Glutamatergic neuron (in vitro differentiated cells): ENCODE measurements at regions not wholly inside any gene's neighbourhood (a gene's known extent, or its start where the extent isn't known, plus 50 kb on each side); places are given as distances from the start of the nearest gene placed in this dataset.

Experiments used
- DNase-seq: peaks from one replicate; pipeline ENCODE4 v3.0.0; 2022
- H3K27ac Mint-ChIP-seq: one replicate; pipeline ENCODE4 v1.8.0; 2020; ENCODE audit warnings: mild to moderate bottlenecking, mixed read lengths, inconsistent platforms; ENCODE audit not compliant: unreplicated experiment
- H3K27me3 Mint-ChIP-seq: one replicate; pipeline ENCODE4 v1.8.0; 2020; ENCODE audit warnings: mild to moderate bottlenecking, moderate library complexity, mixed read lengths, inconsistent platforms; ENCODE audit not compliant: unreplicated experiment
- H3K36me3 Mint-ChIP-seq: one replicate; pipeline ENCODE4 v1.8.0; 2020; ENCODE audit warnings: mild to moderate bottlenecking, mixed read lengths, inconsistent platforms; ENCODE audit not compliant: unreplicated experiment
- H3K4me1 Mint-ChIP-seq: one replicate; pipeline ENCODE4 v1.8.0; 2020; ENCODE audit warnings: mild to moderate bottlenecking, low read depth, mixed read lengths, inconsistent platforms; ENCODE audit not compliant: unreplicated experiment
- H3K4me3 Mint-ChIP-seq: one replicate; pipeline ENCODE4 v1.8.0; 2020; ENCODE audit warnings: mild to moderate bottlenecking, mixed read lengths, inconsistent platforms; ENCODE audit not compliant: unreplicated experiment
- H3K9me3 Mint-ChIP-seq: one replicate; pipeline ENCODE4 v1.8.0; 2020; ENCODE audit warnings: mild to moderate bottlenecking, moderate library complexity, mixed read lengths, inconsistent platforms; ENCODE audit not compliant: unreplicated experiment
- TF ChIP-seq, protein P1 (sequence below): fragments of 200-600 bp; sonication (generic); IDR thresholded peaks from one replicate; pipeline ENCODE4 v1.5.0; 2021; ENCODE audit not compliant: partially characterized antibody, unreplicated experiment

DNA sequence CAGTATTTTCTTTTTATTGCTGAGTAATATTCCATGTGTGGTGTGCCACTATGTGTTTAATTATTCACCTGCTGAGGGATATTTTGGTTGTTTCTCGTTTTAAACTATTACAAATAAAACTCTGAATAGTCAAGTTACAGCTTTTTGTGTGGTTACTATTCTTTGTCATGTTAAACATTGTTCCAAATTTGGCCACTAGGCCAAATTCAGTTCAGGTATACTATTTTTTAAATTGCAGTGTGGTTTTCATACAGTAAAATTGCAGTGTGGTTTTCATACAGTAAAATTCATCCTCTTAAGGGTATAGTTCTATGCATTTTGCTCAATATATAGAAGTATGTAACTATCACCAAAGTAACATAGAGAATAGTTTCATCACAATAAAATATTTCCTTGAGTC lies 97.4 kb upstream of the FAM3C start:
- no peak overlapping the region for H3K4me3 Mint-ChIP-seq

DNA sequence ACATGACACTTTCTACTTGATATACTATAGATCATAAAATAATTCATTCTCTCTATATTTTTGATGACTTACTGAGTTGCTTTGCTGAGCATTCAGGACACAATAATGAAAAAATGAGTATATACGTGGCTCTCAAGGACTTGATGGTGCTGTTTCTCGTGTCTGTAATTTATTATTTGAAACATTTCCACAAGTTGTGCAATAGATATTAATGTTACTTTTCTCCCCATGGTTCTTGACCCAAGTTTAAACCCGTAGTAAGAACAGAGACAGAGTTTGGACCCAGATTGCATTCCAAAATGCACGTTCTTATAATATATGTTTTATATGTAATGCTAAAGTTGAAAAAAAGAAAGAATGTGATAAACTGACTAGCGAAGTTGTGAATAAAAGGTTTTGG lies 94.2 kb upstream of the FAM3C start:
- H3K9me3 Mint-ChIP-seq: no peaks in the 10 kb centered on the region
- no peaks in the 10 kb centered on the region for H3K27me3 Mint-ChIP-seq
- TF ChIP-seq, protein P1, sequence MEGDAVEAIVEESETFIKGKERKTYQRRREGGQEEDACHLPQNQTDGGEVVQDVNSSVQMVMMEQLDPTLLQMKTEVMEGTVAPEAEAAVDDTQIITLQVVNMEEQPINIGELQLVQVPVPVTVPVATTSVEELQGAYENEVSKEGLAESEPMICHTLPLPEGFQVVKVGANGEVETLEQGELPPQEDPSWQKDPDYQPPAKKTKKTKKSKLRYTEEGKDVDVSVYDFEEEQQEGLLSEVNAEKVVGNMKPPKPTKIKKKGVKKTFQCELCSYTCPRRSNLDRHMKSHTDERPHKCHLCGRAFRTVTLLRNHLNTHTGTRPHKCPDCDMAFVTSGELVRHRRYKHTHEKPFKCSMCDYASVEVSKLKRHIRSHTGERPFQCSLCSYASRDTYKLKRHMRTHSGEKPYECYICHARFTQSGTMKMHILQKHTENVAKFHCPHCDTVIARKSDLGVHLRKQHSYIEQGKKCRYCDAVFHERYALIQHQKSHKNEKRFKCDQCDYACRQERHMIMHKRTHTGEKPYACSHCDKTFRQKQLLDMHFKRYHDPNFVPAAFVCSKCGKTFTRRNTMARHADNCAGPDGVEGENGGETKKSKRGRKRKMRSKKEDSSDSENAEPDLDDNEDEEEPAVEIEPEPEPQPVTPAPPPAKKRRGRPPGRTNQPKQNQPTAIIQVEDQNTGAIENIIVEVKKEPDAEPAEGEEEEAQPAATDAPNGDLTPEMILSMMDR: no peak
- H3K4me3 Mint-ChIP-seq: no peak overlapping the region
- H3K27ac Mint-ChIP-seq: no peak overlapping the region
- DNase-seq: no peak
- no peaks in the 10 kb centered on the region for H3K4me1 Mint-ChIP-seq
- H3K36me3 Mint-ChIP-seq: no peaks in the 10 kb centered on the region

More for the DNA sequence above, 97.4 kb upstream of the FAM3C start:
- DNase-seq: no peak
- H3K4me1 Mint-ChIP-seq: no peaks in the 10 kb centered on the region
- no peaks in the 10 kb centered on the region for H3K9me3 Mint-ChIP-seq
- H3K27me3 Mint-ChIP-seq: no peaks in the 10 kb centered on the region
- no peak overlapping the region for H3K27ac Mint-ChIP-seq
- TF ChIP-seq, protein P1: no peak
- no peaks in the 10 kb centered on the region for H3K36me3 Mint-ChIP-seq

DNA sequence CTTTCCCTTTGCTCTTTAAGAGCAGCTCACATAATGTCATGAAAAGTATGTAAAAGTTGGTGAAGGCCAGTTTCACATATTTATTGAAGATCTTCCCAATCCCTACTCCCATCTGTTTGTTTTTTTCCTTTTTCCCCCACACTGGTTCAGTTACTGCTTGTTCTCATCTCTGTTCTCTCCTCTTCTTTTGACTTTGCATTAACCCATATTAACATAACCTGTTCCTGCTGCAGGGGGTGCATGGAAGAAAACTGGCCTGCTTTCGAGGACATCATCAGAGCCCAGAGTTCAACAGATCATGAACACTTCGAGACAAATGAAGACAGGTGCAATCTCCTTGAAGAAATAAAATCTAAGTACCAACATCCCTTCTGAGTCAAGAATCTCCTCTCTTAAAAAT lies 93.3 kb upstream of the FAM3C start:
- Mint-ChIP-seq H3K4me3 (no peak overlapping the region), H3K27me3 (no peaks in the 10 kb centered on the region), H3K9me3 (no peaks in the 10 kb centered on the region), H3K27ac (no peak overlapping the region), H3K36me3 (no peaks in the 10 kb centered on the region), H3K4me1 (no peaks in the 10 kb centered on the region)
- DNase-seq: no peak
- TF ChIP-seq, protein P1: no peak

DNA sequence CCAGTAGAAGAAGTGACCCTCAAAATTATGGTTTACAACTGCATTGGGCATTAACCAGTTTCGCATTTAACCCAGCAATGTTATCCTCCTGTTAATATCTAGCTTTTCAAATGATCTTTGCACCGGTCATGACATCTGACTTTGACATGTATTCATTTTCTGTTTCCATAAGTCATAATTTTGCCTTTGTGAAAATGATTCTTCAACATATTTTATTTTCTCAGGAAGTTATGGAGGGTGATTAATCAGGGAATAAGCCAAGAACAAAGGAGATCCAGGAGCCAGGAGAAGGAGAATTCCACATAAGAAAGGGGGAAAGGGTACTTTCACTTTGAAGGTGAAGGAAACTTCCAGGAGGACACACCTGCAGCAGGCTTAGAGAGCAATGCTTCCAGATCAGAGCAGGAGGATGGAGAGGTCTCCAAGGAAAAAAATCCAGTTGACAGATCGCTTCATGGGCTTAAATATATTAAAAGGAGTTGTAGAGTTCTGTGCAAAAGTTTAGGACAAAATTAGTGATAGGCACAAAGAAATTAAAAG lies 92.1 kb upstream of the FAM3C start:
- DNase-seq: no peak
- TF ChIP-seq, protein P1: no peak
- no peak overlapping the region for H3K4me3 Mint-ChIP-seq
- H3K4me1 Mint-ChIP-seq: no peaks in the 10 kb centered on the region
- H3K9me3 Mint-ChIP-seq: no peaks in the 10 kb centered on the region
- H3K27me3 Mint-ChIP-seq: no peaks in the 10 kb centered on the region
- H3K27ac Mint-ChIP-seq: no peak overlapping the region
- no peaks in the 10 kb centered on the region for H3K36me3 Mint-ChIP-seq

DNA sequence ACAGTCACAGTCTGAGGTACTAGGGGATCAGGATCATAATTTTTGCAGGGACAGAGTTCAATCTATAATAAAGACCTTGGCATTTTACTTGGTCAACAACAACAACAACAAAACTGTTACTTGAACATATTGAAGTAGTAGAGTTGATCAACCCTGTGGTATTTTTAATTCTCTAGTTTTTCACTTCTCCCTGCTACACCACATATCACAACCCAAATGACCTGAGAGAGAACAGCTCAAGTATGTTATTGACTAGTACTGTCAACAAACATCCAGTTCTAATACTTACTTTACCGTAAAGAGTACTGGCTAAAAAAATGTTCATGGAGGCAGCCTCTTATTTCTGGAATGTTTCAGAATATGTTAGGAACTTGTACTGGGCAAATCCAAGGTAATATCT lies 90.5 kb upstream of the FAM3C start:
- H3K27ac Mint-ChIP-seq: no peak overlapping the region
- H3K4me1 Mint-ChIP-seq: no peaks in the 10 kb centered on the region
- no peaks in the 10 kb centered on the region for H3K9me3 Mint-ChIP-seq
- H3K36me3 Mint-ChIP-seq: no peaks in the 10 kb centered on the region
- no peak for DNase-seq
- TF ChIP-seq, protein P1: no peak
- no peaks in the 10 kb centered on the region for H3K27me3 Mint-ChIP-seq
- H3K4me3 Mint-ChIP-seq: no peak overlapping the region
